Astrocyte of the spinal cord (primary cell): ENCODE measurements at regions not wholly inside any gene's neighbourhood (a gene's known extent, or its start where the extent isn't known, plus 50 kb on each side); places are given as distances from the start of the nearest gene placed in this dataset.

Experiments used
- DNase-seq: peaks from one replicate; pipeline ENCODE4 v3.0.0; 2011; ENCODE audit warnings: low read depth, low spot score
- H3K4me3 ChIP-seq: 2 replicates; pipeline ENCODE4 v1.5.1; 2011; ENCODE audit warnings: low read depth, mild to moderate bottlenecking, low read length, moderate library complexity
- in situ Hi-C: cut with HindIII; loops from 2 replicates; pipeline ENCODE4 v1.10.0; 2017; ENCODE audit warnings: low sequenced_read_pairs
- TF ChIP-seq, protein P1 (sequence below): IDR thresholded peaks from 2 replicates; pipeline ENCODE4 v1.5.1; 2012; ENCODE audit warnings: low read depth, mild to moderate bottlenecking, low read length, inconsistent platforms

DNA sequence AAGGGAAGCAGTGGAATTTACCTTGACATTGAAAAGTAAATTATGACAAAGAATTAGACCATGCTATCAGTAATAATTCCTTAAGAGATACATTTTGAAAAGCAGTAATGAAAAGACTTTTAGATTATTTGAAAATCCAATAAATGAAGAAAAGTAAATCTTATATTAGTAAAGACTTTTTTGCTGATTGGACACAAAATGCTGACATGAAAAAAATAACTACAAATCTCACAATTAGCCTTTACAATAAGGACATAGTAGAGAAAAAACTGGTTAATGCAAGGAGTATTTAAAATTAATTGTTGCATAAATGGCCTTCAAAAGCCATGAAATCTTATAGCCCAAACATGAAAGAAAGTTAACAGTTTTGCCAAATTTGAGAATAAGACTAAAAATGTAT, 446.1 kb upstream of the FAM241A start:
- DNase-seq: no peak
- TF ChIP-seq, protein P1, sequence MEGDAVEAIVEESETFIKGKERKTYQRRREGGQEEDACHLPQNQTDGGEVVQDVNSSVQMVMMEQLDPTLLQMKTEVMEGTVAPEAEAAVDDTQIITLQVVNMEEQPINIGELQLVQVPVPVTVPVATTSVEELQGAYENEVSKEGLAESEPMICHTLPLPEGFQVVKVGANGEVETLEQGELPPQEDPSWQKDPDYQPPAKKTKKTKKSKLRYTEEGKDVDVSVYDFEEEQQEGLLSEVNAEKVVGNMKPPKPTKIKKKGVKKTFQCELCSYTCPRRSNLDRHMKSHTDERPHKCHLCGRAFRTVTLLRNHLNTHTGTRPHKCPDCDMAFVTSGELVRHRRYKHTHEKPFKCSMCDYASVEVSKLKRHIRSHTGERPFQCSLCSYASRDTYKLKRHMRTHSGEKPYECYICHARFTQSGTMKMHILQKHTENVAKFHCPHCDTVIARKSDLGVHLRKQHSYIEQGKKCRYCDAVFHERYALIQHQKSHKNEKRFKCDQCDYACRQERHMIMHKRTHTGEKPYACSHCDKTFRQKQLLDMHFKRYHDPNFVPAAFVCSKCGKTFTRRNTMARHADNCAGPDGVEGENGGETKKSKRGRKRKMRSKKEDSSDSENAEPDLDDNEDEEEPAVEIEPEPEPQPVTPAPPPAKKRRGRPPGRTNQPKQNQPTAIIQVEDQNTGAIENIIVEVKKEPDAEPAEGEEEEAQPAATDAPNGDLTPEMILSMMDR: no peak
- no peak overlapping the region for H3K4me3 ChIP-seq
- in situ Hi-C loops: no loop called here

- in situ Hi-C loops: no loop called here
Measured at GRCh38 chr4:111701102-111701501, 444.2 kb upstream of the FAM241A start.

DNA sequence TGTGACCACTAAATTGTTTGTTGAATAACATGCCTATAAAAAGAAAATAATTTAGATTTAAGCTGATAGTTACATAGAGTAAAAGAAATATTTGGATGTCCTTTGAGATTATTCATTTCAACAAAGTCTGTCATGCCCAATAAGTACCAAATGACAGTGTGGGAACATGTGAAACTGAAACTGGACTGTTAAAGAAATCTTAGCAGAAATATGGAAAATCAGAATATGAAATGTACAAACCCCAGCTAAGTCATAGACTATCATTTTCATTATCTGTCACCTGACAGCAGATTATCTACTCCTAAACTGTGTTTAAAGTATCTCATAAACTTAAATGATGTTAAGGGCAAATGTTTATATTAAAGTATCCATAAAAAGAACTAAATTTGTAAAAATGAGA, 437.8 kb upstream of the FAM241A start:
- TF ChIP-seq, protein P1: no peak
- no peak overlapping the region for H3K4me3 ChIP-seq
- in situ Hi-C loops: no loop called here
- DNase-seq: no peak

More at GRCh38 chr4:111701102-111701501, 444.2 kb upstream of the FAM241A start:
- DNase-seq: no peak
- TF ChIP-seq, protein P1: no peak
- H3K4me3 ChIP-seq: no peak overlapping the region

DNA sequence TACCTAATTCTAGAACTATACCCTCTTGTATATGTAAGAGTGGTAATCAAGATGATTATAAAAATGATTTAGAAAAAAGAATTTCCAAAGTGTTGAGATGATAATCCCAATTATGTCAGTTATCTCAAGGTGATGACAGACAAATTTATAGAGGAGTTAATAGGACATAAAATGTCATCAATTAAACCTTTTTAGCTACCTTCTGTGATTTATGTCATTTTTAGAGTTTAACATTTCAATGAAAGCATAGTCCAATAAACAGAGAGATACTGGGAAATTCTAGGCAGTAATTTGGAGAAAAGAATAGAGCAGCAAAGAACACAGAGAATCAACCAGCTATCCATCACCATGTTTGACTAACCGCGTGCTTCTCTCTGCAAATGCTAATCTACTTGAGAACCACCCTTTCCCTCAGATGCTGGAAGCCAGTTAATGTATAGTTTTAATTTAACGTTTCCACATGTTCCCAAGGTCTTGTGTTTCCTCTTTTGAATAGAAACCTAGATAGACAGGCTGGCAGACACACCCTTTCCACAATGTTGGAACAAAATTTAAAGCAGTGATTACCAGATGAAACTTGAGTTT, 433.1 kb upstream of the FAM241A start:
- H3K4me3 ChIP-seq: no peak overlapping the region
- in situ Hi-C loops: no loop called here
- TF ChIP-seq, protein P1: no peak
- DNase-seq: no peak

GRCh38 chr4:111713276-111713675, 432.0 kb upstream of the FAM241A start:
- H3K4me3 ChIP-seq: no peak overlapping the region
- no peak for DNase-seq
- in situ Hi-C loops: no loop called here
- TF ChIP-seq, protein P1: no peak

DNA sequence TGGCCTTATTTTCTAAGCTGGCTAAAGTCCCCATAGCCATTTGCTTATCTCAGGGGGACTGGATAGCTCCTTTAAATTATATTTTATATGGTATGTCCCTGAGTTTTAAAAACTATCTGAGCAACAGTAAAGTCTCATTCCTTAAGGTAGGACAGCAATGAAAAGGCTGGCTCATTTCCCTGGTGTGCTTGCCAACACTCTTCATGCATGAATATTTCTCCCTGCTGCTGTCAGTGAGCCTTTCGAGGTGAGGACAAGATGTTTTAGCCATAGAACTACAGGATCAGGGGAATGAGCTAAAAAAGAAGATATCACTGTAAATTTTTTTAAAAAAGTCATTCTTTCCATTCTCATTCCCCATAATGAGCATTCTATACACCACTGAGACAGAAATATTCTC, 427.3 kb upstream of the FAM241A start:
- no peak overlapping the region for H3K4me3 ChIP-seq
- DNase-seq: peak; percentile 14
- TF ChIP-seq, protein P1: no peak
- in situ Hi-C loops: no loop called here
